ENCODE measurements at regions not wholly inside any gene's neighbourhood (a gene's known extent, or its start where the extent isn't known, plus 50 kb on each side); places are given as distances from the start of the nearest gene placed in this dataset.

- no peak for DNase-seq (ENCODE audit: low read depth)
- Histone ChIP-seq H3K4me3 (ENCODE audit: low read depth, low read length) (no peak overlapping the region), H3K36me3 (ENCODE audit: control insufficient read depth, insufficient read depth, low read length) (no peaks in the 10 kb centered on the region), H3K27me3 (ENCODE audit: control insufficient read depth, insufficient read depth, low read length) (no peaks in the 10 kb centered on the region)
- no peak for FAIRE-seq
- TF ChIP-seq CTCF (IDR thresholded peaks at IDR 0.05; ENCODE audit: insufficient read depth, low read length, severe bottlenecking) = no peak
Observed at GRCh38 chr5:143893638-143894037, 81.7 kb downstream of the HMHB1 start.

- Histone ChIP-seq H3K27me3 (ENCODE audit: control insufficient read depth, insufficient read depth, low read length) (no peaks in the 10 kb centered on the region), H3K4me3 (ENCODE audit: low read depth, low read length) (no peak overlapping the region), H3K36me3 (ENCODE audit: control insufficient read depth, insufficient read depth, low read length) (no peaks in the 10 kb centered on the region)
- DNase-seq (ENCODE audit: low read depth) (no peak), FAIRE-seq (no peak)
- no peak for TF ChIP-seq CTCF (IDR thresholded peaks at IDR 0.05; ENCODE audit: insufficient read depth, low read length, severe bottlenecking)
Observed at GRCh38 chr5:143896516-143896915, 84.6 kb downstream of the HMHB1 start.

GRCh38 chr5:143896966-143897365, 85.0 kb downstream of the HMHB1 start:
- no peaks in the 10 kb centered on the region for H3K36me3 ChIP-seq (ENCODE audit: control insufficient read depth, insufficient read depth, low read length)
- H3K27me3 ChIP-seq (ENCODE audit: control insufficient read depth, insufficient read depth, low read length) = no peaks in the 10 kb centered on the region
- FAIRE-seq = peak; percentile 43
- H3K4me3 ChIP-seq (ENCODE audit: low read depth, low read length) = no peak overlapping the region
- no peak for TF ChIP-seq CTCF (IDR thresholded peaks at IDR 0.05; ENCODE audit: insufficient read depth, low read length, severe bottlenecking)
- DNase-seq (ENCODE audit: low read depth) = peak; percentile 32

GRCh38 chr5:143898381-143898780, 86.4 kb downstream of the HMHB1 start:
- no peaks in the 10 kb centered on the region for H3K27me3 ChIP-seq (ENCODE audit: control insufficient read depth, insufficient read depth, low read length)
- no peaks in the 10 kb centered on the region for H3K36me3 ChIP-seq (ENCODE audit: control insufficient read depth, insufficient read depth, low read length)
- no peak overlapping the region for H3K4me3 ChIP-seq (ENCODE audit: low read depth, low read length)
- DNase-seq (ENCODE audit: low read depth) (no peak), FAIRE-seq (no peak)
- TF ChIP-seq CTCF (IDR thresholded peaks at IDR 0.05; ENCODE audit: insufficient read depth, low read length, severe bottlenecking) = no peak

- H3K36me3 ChIP-seq (ENCODE audit: control insufficient read depth, insufficient read depth, low read length) = no peaks in the 10 kb centered on the region
- H3K4me3 ChIP-seq (ENCODE audit: low read depth, low read length) = no peak overlapping the region
- TF ChIP-seq CTCF (IDR thresholded peaks at IDR 0.05; ENCODE audit: insufficient read depth, low read length, severe bottlenecking) = no peak
- no peak for DNase-seq (ENCODE audit: low read depth)
- FAIRE-seq = no peak
- no peaks in the 10 kb centered on the region for H3K27me3 ChIP-seq (ENCODE audit: control insufficient read depth, insufficient read depth, low read length)
Observed at GRCh38 chr5:143898916-143899591, 87.1 kb downstream of the HMHB1 start.

- Histone ChIP-seq H3K27me3 (ENCODE audit: control insufficient read depth, insufficient read depth, low read length) (no peaks in the 10 kb centered on the region), H3K4me3 (ENCODE audit: low read depth, low read length) (no peak overlapping the region), H3K36me3 (ENCODE audit: control insufficient read depth, insufficient read depth, low read length) (no peaks in the 10 kb centered on the region)
- FAIRE-seq (no peak), DNase-seq (ENCODE audit: low read depth) (no peak)
- TF ChIP-seq CTCF (IDR thresholded peaks at IDR 0.05; ENCODE audit: insufficient read depth, low read length, severe bottlenecking) = no peak
Observed at GRCh38 chr5:143908959-143909358, 97.0 kb downstream of the HMHB1 start.
